Adrenal gland (tissue), 9 donors: ENCODE measurements at regions not wholly inside any gene's neighbourhood (a gene's known extent, or its start where the extent isn't known, plus 50 kb on each side); places are given as distances from the start of the nearest gene placed in this dataset.

Experiments used
- DNase-seq, 7 donors: peaks; one replicate each; pipeline ENCODE4 v3.0.0-alpha.2; 2019 to 2020
- H3K27ac ChIP-seq, 5 donors: fragments of 200-600 bp; sonication (generic) in 4 of 5; 1 replicate in 3 of 5; 2 replicates in 2 of 5; pipeline versions ENCODE4 v1.5.1 to v1.8.0; 2016 to 2020; ENCODE audit warnings: mild to moderate bottlenecking in 1 of 5
- H3K27me3 ChIP-seq: fragments of 200-600 bp; 2 replicates; pipeline ENCODE4 v1.8.0; 2021
- H3K36me3 ChIP-seq, 2 donors: fragments of 200-600 bp; replicated peaks in 1 of 2; 1 replicate in 1 of 2; 2 replicates in 1 of 2; pipeline versions ENCODE4 v1.5.1 to v1.8.0; 2018 to 2022
- H3K4me1 ChIP-seq, 2 donors: fragments of 200-600 bp; replicated peaks in 1 of 2; 1 replicate in 1 of 2; 2 replicates in 1 of 2; pipeline versions ENCODE4 v1.5.1 to v1.8.0; 2018 to 2021
- H3K4me3 ChIP-seq, 4 donors: fragments of 200-600 bp; sonication (generic) in 3 of 4; one replicate each; pipeline ENCODE4 v1.5.1; 2016 to 2018
- H3K9me3 ChIP-seq, 3 donors: fragments of 200-600 bp; sonication (generic) in 1 of 3; replicated peaks in 1 of 3; 1 replicate in 2 of 3; 2 replicates in 1 of 3; pipeline versions ENCODE4 v1.5.1 to v1.8.0; 2016 to 2021
- CTCF ChIP-seq, 6 experiments: fragments of 450-650 bp in 4 of 6; fragments of 200-600 bp in 2 of 6; sonication (generic) in 1 of 6; IDR thresholded peaks; 1 replicate in 5 of 6; 2 replicates in 1 of 6; pipeline versions ENCODE4 v1.5.1 to v1.8.0; 2016 to 2021; ENCODE audit warnings: antibody characterized with exemption in 6 of 6, mild to moderate bottlenecking in 2 of 6, moderate library complexity in 1 of 6
- POLR2A ChIP-seq, 2 donors: fragments of 450-650 bp; IDR thresholded peaks; one replicate each; pipeline ENCODE4 v1.6.1; 2017; ENCODE audit warnings: antibody characterized with exemption in 2 of 2, mild to moderate bottlenecking in 2 of 2, moderate library complexity in 1 of 2
- WGBS, 4 donors: extraction: QIAGEN DNeasy Blood & Tissue Kit in 2 of 4; methylation state at CpG; one replicate each; pipeline versions ENCODE4 v1.1.5 to v1.1.7; 2013 to 2017; 5-methylcytosine and 5-hydroxymethylcytosine counted together
- intact Hi-C, 2 donors: fragments of 100-400 bp; cut with DNase I; formaldehyde crosslinking; loops; one replicate each; pipeline versions ENCODE4 v1.14.1 to v1.15.0; 2022 to 2023
- donor health status: healthy with polysubstance abuse.
- donor health status: Bipolar disorder and iron deficiency.
- donor health status: DM: yes; HTN: yes; CAD: no.
- donor health status: DM: no; HTN: no; CAD: no.
- donor health status: DM: no; HTN: no; CAD: no.

- Histone ChIP-seq H3K9me3 (no peaks in the 10 kb centered on the region), H3K27me3 (no peaks in the 10 kb centered on the region), H3K4me1 (no peaks in the 10 kb centered on the region), H3K36me3 (no peaks in the 10 kb centered on the region), H3K4me3 (no peak overlapping the region), H3K27ac (no peak overlapping the region)
- no peak for DNase-seq
- no peak for TF ChIP-seq POLR2A (IDR thresholded peaks at IDR 0.05)
- TF ChIP-seq CTCF (IDR thresholded peaks at IDR 0.05): no peak
- intact Hi-C loops: no loop called here
Measured at GRCh38 chr4:141812158-141812557, 175.8 kb downstream of the IL15 start.

GRCh38 chr4:141814499-141814898 lies 178.1 kb downstream of the IL15 start:
- intact Hi-C loops: no loop called here
- H3K4me1 ChIP-seq: no peaks in the 10 kb centered on the region
- H3K27ac ChIP-seq: no peak overlapping the region
- no peaks in the 10 kb centered on the region for H3K27me3 ChIP-seq
- no peaks in the 10 kb centered on the region for H3K36me3 ChIP-seq
- no peak for TF ChIP-seq CTCF (IDR thresholded peaks at IDR 0.05)
- no peak for DNase-seq
- H3K9me3 ChIP-seq: no peaks in the 10 kb centered on the region
- H3K4me3 ChIP-seq: no peak overlapping the region

- no peaks in the 10 kb centered on the region for H3K27me3 ChIP-seq
- no peak overlapping the region for H3K27ac ChIP-seq
- DNase-seq: no peak
- no peaks in the 10 kb centered on the region for H3K9me3 ChIP-seq
- intact Hi-C loops: no loop called here
- 80 to 93% (median 88%) methylated on average over 1 to 3 of the region's 3 CpGs for WGBS, 4 donors
- H3K4me3 ChIP-seq: no peak overlapping the region
- TF ChIP-seq CTCF (IDR thresholded peaks at IDR 0.05) (no peak), POLR2A (IDR thresholded peaks at IDR 0.05) (no peak)
- H3K4me1 ChIP-seq: no peaks in the 10 kb centered on the region
- H3K36me3 ChIP-seq: no peaks in the 10 kb centered on the region
Measured at GRCh38 chr4:141815646-141816045, 179.3 kb downstream of the IL15 start.

- no peak for DNase-seq
- TF ChIP-seq POLR2A (IDR thresholded peaks at IDR 0.05): no peak
- TF ChIP-seq CTCF (IDR thresholded peaks at IDR 0.05): no peak
- no peak overlapping the region for H3K27ac ChIP-seq
- WGBS, 4 donors: 60 to 70% (median 67%) methylated on average over 1 of the region's 1 CpG
- no peaks in the 10 kb centered on the region for H3K36me3 ChIP-seq
- no peaks in the 10 kb centered on the region for H3K27me3 ChIP-seq
- no peak overlapping the region for H3K4me3 ChIP-seq
- no peaks in the 10 kb centered on the region for H3K4me1 ChIP-seq
- intact Hi-C loops: no loop called here
- no peaks in the 10 kb centered on the region for H3K9me3 ChIP-seq
Measured at GRCh38 chr4:141826260-141826659, 189.9 kb downstream of the IL15 start.
